K562 (cell line): ENCODE measurements at regions not wholly inside any gene's neighbourhood (a gene's known extent, or its start where the extent isn't known, plus 50 kb on each side); places are given as distances from the start of the nearest gene placed in this dataset.

Experiments
- ATAC-seq: fragments of 200-7000 bp; cut with Tn5 transposase; 3 replicates; pipeline ENCODE4 v1.9.1; 2020; ENCODE audit warnings: moderate library complexity
- BruUV-seq: library from RNA; stranded (reverse); fragments of 400-500 nt; replicated peaks from 2 replicates; lab custom pipeline; 2021; lab: Mats Ljungman, UMichigan
- CTCF ChIA-PET: fragments of 300-600 bp; formaldehyde crosslinking; extraction: SDS; loops from one replicate; lab custom pipeline; 2021; ENCODE audit warnings: low intra/inter-chr PET ratio; lab: Yijun Ruan, JAX
- POLR2A ChIA-PET: fragments of 300-600, 350-650 bp; sonication (Branson Sonifier 250); formaldehyde crosslinking; extraction: SDS; loops from one replicate; lab custom pipeline; 2021; ENCODE audit warnings: antibody characterized with exemption, inconsistent platforms; lab: Yijun Ruan, JAX
- DNase-seq, 4 experiments: peaks; one replicate each; pipeline versions ENCODE4 v3.0.0 to v3.0.0-alpha.2; 2011 to 2018; ENCODE audit warnings: low spot score in 3 of 4, mixed read lengths in 3 of 4; ENCODE audit errors: extremely low read depth in 1 of 4
- FAIRE-seq: peaks from 2 replicates; lab custom pipeline; 2011; peaks lifted over from hg19 to GRCh38; lab: Jason Lieb, UNC
- H2AFZ ChIP-seq: 2 replicates; pipeline ENCODE4 v1.6.0; 2011; ENCODE audit warnings: low read depth, low read length, control low read depth, inconsistent platforms
- H3K27ac ChIP-seq: fragments of 200-600 bp; 3 replicates; pipeline ENCODE4 v1.8.0; 2011; ENCODE audit warnings: low read depth, mild to moderate bottlenecking, control low read depth, inconsistent platforms, low read length, moderate library complexity, mixed read lengths; ENCODE audit errors: extremely low read depth
- H3K27me3 ChIP-seq, 2 experiments: fragments of 300-600 bp in 1 of 2; 2 replicates in 1 of 2; 3 replicates in 1 of 2; pipeline versions ENCODE4 v1.6.0 to v1.8.0; 2011; ENCODE audit warnings: inconsistent platforms in 2 of 2, low read length in 2 of 2, mild to moderate bottlenecking in 1 of 2, mixed read lengths in 1 of 2, moderate library complexity in 1 of 2; ENCODE audit not compliant: control insufficient read depth in 2 of 2, insufficient read depth in 2 of 2
- H3K36me3 ChIP-seq: fragments of 300-600 bp; 3 replicates; pipeline ENCODE4 v1.8.0; 2011; ENCODE audit warnings: mild to moderate bottlenecking, low read length, inconsistent platforms; ENCODE audit not compliant: control insufficient read depth, insufficient read depth
- H3K4me1 ChIP-seq, 2 experiments: fragments of 200-600 bp in 1 of 2; replicated peaks in 1 of 2; 2 replicates in 1 of 2; 3 replicates in 1 of 2; pipeline versions ENCODE4 v1.5.1 to v1.8.0; 2011; ENCODE audit warnings: inconsistent platforms in 2 of 2, low read length in 2 of 2, mild to moderate bottlenecking in 1 of 2, mixed read lengths in 1 of 2, moderate library complexity in 1 of 2; ENCODE audit not compliant: control insufficient read depth in 2 of 2, insufficient read depth in 2 of 2
- H3K4me2 ChIP-seq: 2 replicates; pipeline ENCODE4 v1.6.1; 2011; ENCODE audit warnings: low read length, control low read depth, inconsistent platforms, mixed read lengths; ENCODE audit not compliant: insufficient read depth
- H3K4me3 ChIP-seq: fragments of 200-600 bp; sonication (generic), shearing (Covaris generic); 2 replicates; pipeline ENCODE4 v1.5.1; 2016; ENCODE audit warnings: control low read depth, inconsistent platforms
- H3K79me2 ChIP-seq: fragments of 200-600 bp; 3 replicates; pipeline ENCODE4 v1.8.0; 2011; ENCODE audit warnings: low read length, inconsistent platforms; ENCODE audit not compliant: control insufficient read depth, insufficient read depth
- H3K9ac ChIP-seq, 2 experiments: 2 replicates each; pipeline versions ENCODE4 v1.6.0 to v1.6.1; 2011; ENCODE audit warnings: low read depth in 2 of 2, low read length in 2 of 2, control low read depth in 1 of 2, inconsistent platforms in 1 of 2, mild to moderate bottlenecking in 1 of 2, mixed read lengths in 1 of 2; ENCODE audit not compliant: insufficient read depth in 1 of 2
- H3K9me1 ChIP-seq: one replicate; pipeline ENCODE4 v1.6.0; 2011; ENCODE audit warnings: inconsistent platforms, mild to moderate bottlenecking, low read length, moderate library complexity; ENCODE audit not compliant: control insufficient read depth, insufficient read depth
- H3K9me3 ChIP-seq: replicated peaks from 2 replicates; pipeline ENCODE4 v1.5.1; 2011; ENCODE audit warnings: low read depth, low read length, inconsistent platforms; ENCODE audit not compliant: control insufficient read depth, insufficient read depth
- H4K20me1 ChIP-seq: replicated peaks from 2 replicates; pipeline ENCODE4 v1.6.1; 2011; ENCODE audit warnings: low read length, inconsistent platforms, mixed read lengths; ENCODE audit not compliant: control insufficient read depth, insufficient read depth
- BDP1 ChIP-seq: IDR thresholded peaks from 3 replicates; pipeline ENCODE4 v1.6.1; 2011; ENCODE audit not compliant: insufficient read length, insufficient read depth
- CAMTA2 ChIP-seq: fragments of 250-450 bp; sonication (Bioruptor Pico); conservative IDR thresholded peaks from 2 replicates; pipeline ENCODE4 v1.5.1; 2022
- HDGF ChIP-seq: fragments of 450-650 bp; IDR thresholded peaks from 2 replicates; pipeline ENCODE4 v1.6.1; 2016
- HNRNPL ChIP-seq: fragments of 200-400 bp; formaldehyde crosslinking; IDR thresholded peaks from 2 replicates; pipeline ENCODE4 v1.6.1; 2017; ENCODE audit warnings: low read depth, mild to moderate bottlenecking, low read length
- KLF1 ChIP-seq: fragments of 450-650 bp; IDR thresholded peaks from 2 replicates; pipeline ENCODE4 v1.6.1; 2016; ENCODE audit warnings: missing genetic modification characterization, missing compliant biosample characterization
- SNRNP70 ChIP-seq: fragments of 200-400 bp; formaldehyde crosslinking; optimal IDR thresholded peaks from 2 replicates; pipeline ENCODE3; 2017; ENCODE audit warnings: low read depth, low read length
- XRCC4 ChIP-seq: IDR thresholded peaks from one replicate; pipeline ENCODE4 v1.6.1; 2011; ENCODE audit not compliant: insufficient read depth, insufficient read length; ENCODE audit errors: extremely low read depth
- WGBS: fragments of 100-300 bp; shearing (Covaris generic); methylation state at CpG from one replicate; pipeline ENCODE4 v1.1.6; 2016; ENCODE audit warnings: low coverage, mixed read lengths; ENCODE audit not compliant: insufficient coverage; ENCODE audit errors: missing lambda C conversion rate; 5-methylcytosine and 5-hydroxymethylcytosine counted together
- in situ Hi-C: fragments of 300-500 bp; cut with MboI; formaldehyde crosslinking; loops from 4 replicates; pipeline ENCODE4 v1.15.0; 2018; ENCODE audit warnings: inconsistent platforms, mixed read lengths
- intact Hi-C: fragments of 100-400 bp; cut with micrococcal nuclease; formaldehyde crosslinking; loops from 2 replicates; pipeline ENCODE4 v1.14.2; 2022
- TF ChIP-seq, protein P1 (sequence below): sonication (generic); formaldehyde crosslinking; IDR thresholded peaks from 2 replicates; pipeline ENCODE4 v1.8.0; 2022; ENCODE audit warnings: mild to moderate bottlenecking, low read depth, missing genetic modification reagents
- TF ChIP-seq, protein P2 (sequence below): fragments of 450-650 bp; formaldehyde crosslinking; IDR thresholded peaks from 2 replicates; pipeline ENCODE4 v1.4.0; 2020; ENCODE audit warnings: mild to moderate bottlenecking, moderate library complexity

- H3K27ac ChIP-seq, result no peak overlapping the region
- H3K4me2 ChIP-seq, result no peak overlapping the region
- CTCF ChIA-PET, result no interaction called here
- TF ChIP-seq, protein P1, sequence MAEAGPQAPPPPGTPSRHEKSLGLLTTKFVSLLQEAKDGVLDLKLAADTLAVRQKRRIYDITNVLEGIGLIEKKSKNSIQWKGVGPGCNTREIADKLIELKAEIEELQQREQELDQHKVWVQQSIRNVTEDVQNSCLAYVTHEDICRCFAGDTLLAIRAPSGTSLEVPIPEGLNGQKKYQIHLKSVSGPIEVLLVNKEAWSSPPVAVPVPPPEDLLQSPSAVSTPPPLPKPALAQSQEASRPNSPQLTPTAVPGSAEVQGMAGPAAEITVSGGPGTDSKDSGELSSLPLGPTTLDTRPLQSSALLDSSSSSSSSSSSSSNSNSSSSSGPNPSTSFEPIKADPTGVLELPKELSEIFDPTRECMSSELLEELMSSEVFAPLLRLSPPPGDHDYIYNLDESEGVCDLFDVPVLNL (CRISPR knock-in tag), result no peak
- no peak for TF ChIP-seq HNRNPL
- TF ChIP-seq KLF1, result no peak
- TF ChIP-seq HDGF, result no peak
- TF ChIP-seq XRCC4, result no peak
- no peak for TF ChIP-seq CAMTA2
- no peak for TF ChIP-seq BDP1
- TF ChIP-seq, protein P2, sequence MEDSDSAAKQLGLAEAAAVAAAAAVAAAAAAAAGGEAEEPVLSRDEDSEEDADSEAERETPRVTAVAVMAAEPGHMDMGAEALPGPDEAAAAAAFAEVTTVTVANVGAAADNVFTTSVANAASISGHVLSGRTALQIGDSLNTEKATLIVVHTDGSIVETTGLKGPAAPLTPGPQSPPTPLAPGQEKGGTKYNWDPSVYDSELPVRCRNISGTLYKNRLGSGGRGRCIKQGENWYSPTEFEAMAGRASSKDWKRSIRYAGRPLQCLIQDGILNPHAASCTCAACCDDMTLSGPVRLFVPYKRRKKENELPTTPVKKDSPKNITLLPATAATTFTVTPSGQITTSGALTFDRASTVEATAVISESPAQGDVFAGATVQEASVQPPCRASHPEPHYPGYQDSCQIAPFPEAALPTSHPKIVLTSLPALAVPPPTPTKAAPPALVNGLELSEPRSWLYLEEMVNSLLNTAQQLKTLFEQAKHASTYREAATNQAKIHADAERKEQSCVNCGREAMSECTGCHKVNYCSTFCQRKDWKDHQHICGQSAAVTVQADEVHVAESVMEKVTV (CRISPR knock-in tag), result no peak
- TF ChIP-seq SNRNP70, result no peak
- no peaks in the 10 kb centered on the region for H4K20me1 ChIP-seq
- intact Hi-C loops, result no loop called here
- BruUV-seq, result no TSS peak
- POLR2A ChIA-PET, result interaction anchor here (0.6 to 1.1 kb wide), 4 partner anchors 14 to 1035 kb away, joined by 3 to 4 read pairs (median 4); partner anchors contain the start of gene TCF7
- H3K4me1 ChIP-seq, result peaks cover 14% of the 10 kb centered on the region in 2 experiments; a peak in 4 of 5 replicates
- no peaks in the 10 kb centered on the region for H3K36me3 ChIP-seq
- no peaks in the 10 kb centered on the region for H3K27me3 ChIP-seq
- no peak overlapping the region for H3K4me3 ChIP-seq
- FAIRE-seq (no peak), ATAC-seq (no peak), DNase-seq (no peak)
- in situ Hi-C loops, result no loop called here
- H3K9me1 ChIP-seq, result no peaks in the 10 kb centered on the region
- H2AFZ ChIP-seq, result no peak overlapping the region
- no peaks in the 10 kb centered on the region for H3K79me2 ChIP-seq
- 66% methylated on average over 5 of the region's 5 CpGs for WGBS
- H3K9ac ChIP-seq, result no peak overlapping the region
- H3K9me3 ChIP-seq, result 0 out of 2 replicates have a peak, but pooled peaks cover 4% of the 10 kb centered on the region
Measured at GRCh38 chr5:135149229-135149955, 115.4 kb upstream of the PITX1 start.
